HEK293T (cell line): ENCODE measurements at regions not wholly inside any gene's neighbourhood (a gene's known extent, or its start where the extent isn't known, plus 50 kb on each side); places are given as distances from the start of the nearest gene placed in this dataset.

Experiments used
- CTCF ChIA-PET: fragments of 350-600 bp; formaldehyde crosslinking; extraction: SDS; loops from one replicate; lab custom pipeline; 2021; ENCODE audit warnings: antibody characterized with exemption, inconsistent platforms; lab: Yijun Ruan, JAX
- POLR2A ChIA-PET: fragments of 350-600 bp; formaldehyde crosslinking; extraction: SDS; loops from one replicate; lab custom pipeline; 2020; ENCODE audit warnings: antibody characterized with exemption, inconsistent platforms; lab: Yijun Ruan, JAX
- DNase-seq: peaks from one replicate; pipeline ENCODE4 v3.0.0; 2012; ENCODE audit warnings: mixed read lengths; ENCODE audit errors: extremely low spot score
- ARNT ChIP-seq: fragments of 450-650 bp; IDR thresholded peaks from 2 replicates; pipeline ENCODE4 v1.6.1; 2017; ENCODE audit warnings: mild to moderate bottlenecking
- BHLHE40 ChIP-seq: fragments of 450-650 bp; IDR thresholded peaks from 2 replicates; pipeline ENCODE4 v1.6.1; 2016; ENCODE audit warnings: mild to moderate bottlenecking, moderate library complexity, borderline replicate concordance
- CTBP1 ChIP-seq: fragments of 450-650 bp; IDR thresholded peaks from 2 replicates; pipeline ENCODE4 v1.6.1; 2016; ENCODE audit warnings: borderline replicate concordance
- ELF4 ChIP-seq: fragments of 450-650 bp; IDR thresholded peaks from 2 replicates; pipeline ENCODE4 v1.6.1; 2017; ENCODE audit warnings: antibody characterized with exemption
- FOXA1 ChIP-seq: fragments of 450-650 bp; IDR thresholded peaks from 2 replicates; pipeline ENCODE4 v1.6.1; 2016; ENCODE audit warnings: mild to moderate bottlenecking
- FOXK2 ChIP-seq: fragments of 450-650 bp; IDR thresholded peaks from 2 replicates; pipeline ENCODE4 v1.6.1; 2016; ENCODE audit warnings: mild to moderate bottlenecking
- FOXM1 ChIP-seq: fragments of 450-650 bp; IDR thresholded peaks from 2 replicates; pipeline ENCODE4 v1.6.1; 2017; ENCODE audit warnings: mild to moderate bottlenecking, borderline replicate concordance
- HDGF ChIP-seq: fragments of 450-650 bp; IDR thresholded peaks from 2 replicates; pipeline ENCODE4 v1.6.1; 2017; ENCODE audit warnings: antibody characterized with exemption, borderline replicate concordance
- L3MBTL2 ChIP-seq: fragments of 450-650 bp; conservative IDR thresholded peaks from 2 replicates; pipeline ENCODE4 v1.6.1; 2016; ENCODE audit warnings: mild to moderate bottlenecking
- LEF1 ChIP-seq: fragments of 450-650 bp; IDR thresholded peaks from 2 replicates; pipeline ENCODE4 v1.6.1; 2017; ENCODE audit warnings: mild to moderate bottlenecking, borderline replicate concordance
- NFRKB ChIP-seq: fragments of 450-650 bp; IDR thresholded peaks from 2 replicates; pipeline ENCODE4 v1.6.1; 2016; ENCODE audit warnings: mild to moderate bottlenecking, moderate library complexity
- SP1 ChIP-seq: fragments of 450-650 bp; IDR thresholded peaks from 2 replicates; pipeline ENCODE4 v1.6.1; 2017
- SUZ12 ChIP-seq: fragments of 450-650 bp; IDR thresholded peaks from 2 replicates; pipeline ENCODE4 v1.6.1; 2016; ENCODE audit warnings: mild to moderate bottlenecking
- TARDBP ChIP-seq: fragments of 450-650 bp; IDR thresholded peaks from 2 replicates; pipeline ENCODE4 v1.6.1; 2016
- ZNF384 ChIP-seq: fragments of 450-650 bp; IDR thresholded peaks from 2 replicates; pipeline ENCODE4 v1.6.1; 2016
- TF ChIP-seq, protein P1 (sequence below): fragments of 450-650 bp; IDR thresholded peaks from 2 replicates; pipeline ENCODE4 v1.6.1; 2016

DNA sequence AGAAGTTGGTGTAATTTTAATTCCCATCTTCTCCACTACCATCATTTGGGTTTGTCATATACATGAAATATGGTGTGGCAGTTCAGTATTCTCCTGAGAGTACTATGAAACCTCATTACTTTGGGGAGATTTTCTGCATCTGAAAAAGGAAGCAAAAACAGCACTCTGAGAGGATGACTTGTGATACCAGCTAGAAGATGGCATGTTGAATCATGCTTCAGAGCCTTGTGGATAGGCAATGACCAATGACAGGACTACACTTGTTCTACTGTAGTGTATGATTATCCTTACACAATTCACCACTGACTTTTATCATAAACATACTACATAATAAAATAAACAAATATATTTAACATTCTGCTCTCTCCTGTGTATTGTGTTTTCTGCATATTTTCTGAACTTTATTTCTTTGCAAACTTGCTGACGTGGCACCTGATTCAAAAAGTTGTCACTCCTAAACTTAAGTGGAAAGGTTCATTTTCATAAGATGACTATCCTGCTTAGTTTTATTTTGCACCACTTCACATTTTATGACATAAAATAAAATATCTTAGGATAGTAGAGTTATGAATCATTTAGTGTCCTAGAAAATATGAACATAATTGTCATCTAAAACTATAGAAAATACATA is 991.3 kb downstream of the FSTL5 start:
- TF ChIP-seq NFRKB (no peak), TARDBP (no peak), FOXA1 (no peak), SUZ12 (no peak), LEF1 (no peak), BHLHE40 (no peak), ZNF384 (no peak), CTBP1 (no peak), FOXM1 (no peak), ARNT (no peak), L3MBTL2 (no peak)
- ChIA-PET CTCF (no interaction called here), POLR2A (no interaction called here)

DNA sequence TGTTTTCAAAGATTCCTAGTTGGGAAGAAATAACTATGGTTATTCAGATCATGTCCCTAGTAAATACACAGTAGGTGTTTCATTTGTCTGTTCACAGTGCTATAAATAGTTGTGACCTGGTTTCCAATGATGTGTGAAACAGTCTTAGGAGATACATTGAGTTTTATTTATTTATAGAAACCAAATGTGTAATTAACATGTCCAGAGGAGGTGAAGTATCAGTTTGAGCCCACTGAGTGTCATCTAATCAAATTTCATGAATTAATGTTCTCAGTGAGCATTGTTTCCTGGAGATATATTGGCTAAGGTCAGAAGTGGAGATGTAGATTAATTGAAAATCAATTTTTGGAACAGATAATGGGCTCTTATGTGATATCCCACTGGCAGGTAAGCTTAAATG is 996.3 kb downstream of the FSTL5 start:
- ChIA-PET CTCF (no interaction called here), POLR2A (no interaction called here)
- TF ChIP-seq SP1: no peak
- TF ChIP-seq BHLHE40: no peak
- TF ChIP-seq ARNT: no peak
- no peak for TF ChIP-seq ZNF384
- TF ChIP-seq FOXA1: no peak
- no peak for TF ChIP-seq FOXK2
- TF ChIP-seq L3MBTL2: no peak
- no peak for TF ChIP-seq NFRKB
- DNase-seq: no peak

More for the DNA sequence above, 991.3 kb downstream of the FSTL5 start:
- DNase-seq: no peak

DNA sequence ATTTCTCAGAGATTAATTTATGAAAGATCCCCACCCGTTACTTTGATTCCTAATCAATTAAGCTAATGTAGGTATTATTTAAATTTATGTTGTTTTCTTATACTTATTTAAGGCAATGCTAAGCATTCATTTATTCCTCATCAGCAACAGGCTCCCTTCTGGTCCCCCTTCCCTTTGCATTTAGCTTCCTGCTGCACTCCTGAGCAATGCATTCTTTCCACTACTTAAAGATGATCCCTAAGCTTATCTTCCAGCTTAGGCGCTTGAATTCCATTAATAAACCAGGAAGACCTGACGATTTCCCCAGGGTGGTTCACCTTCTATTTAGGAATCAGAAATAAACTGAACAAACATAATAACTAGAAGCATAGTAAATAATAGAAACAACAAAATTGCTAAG is 1003.1 kb downstream of the FSTL5 start:
- no peak for DNase-seq
- TF ChIP-seq SP1: no peak
- TF ChIP-seq CTBP1: no peak
- CTCF ChIA-PET: interaction anchor here (0.6 kb wide), 1 partner anchor 114 kb away, joined by 3 read pairs; no protein-coding TSS in a partner anchor
- POLR2A ChIA-PET: no interaction called here

DNA sequence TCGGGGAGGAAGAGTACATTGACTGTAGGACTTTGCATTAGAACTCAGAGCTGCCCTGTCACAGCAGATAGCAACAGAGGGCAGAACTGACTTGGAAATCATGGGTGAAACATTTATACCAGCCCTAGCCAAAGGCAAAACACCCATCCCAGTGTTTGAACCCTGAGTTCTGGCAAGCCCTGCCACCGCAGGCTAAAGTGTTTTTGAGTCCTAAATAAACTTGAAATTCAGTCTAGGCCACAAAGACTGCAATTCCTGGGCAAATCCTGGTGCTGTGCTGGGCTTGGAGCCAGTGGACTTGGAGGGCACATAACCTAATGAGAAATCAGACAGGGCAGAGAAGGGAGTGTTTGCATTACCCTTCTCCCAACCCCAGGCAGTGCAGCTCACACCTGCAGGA is 1015.7 kb downstream of the FSTL5 start:
- ChIA-PET POLR2A (no interaction called here), CTCF (no interaction called here)
- no peak for TF ChIP-seq ELF4
- TF ChIP-seq, protein P1, sequence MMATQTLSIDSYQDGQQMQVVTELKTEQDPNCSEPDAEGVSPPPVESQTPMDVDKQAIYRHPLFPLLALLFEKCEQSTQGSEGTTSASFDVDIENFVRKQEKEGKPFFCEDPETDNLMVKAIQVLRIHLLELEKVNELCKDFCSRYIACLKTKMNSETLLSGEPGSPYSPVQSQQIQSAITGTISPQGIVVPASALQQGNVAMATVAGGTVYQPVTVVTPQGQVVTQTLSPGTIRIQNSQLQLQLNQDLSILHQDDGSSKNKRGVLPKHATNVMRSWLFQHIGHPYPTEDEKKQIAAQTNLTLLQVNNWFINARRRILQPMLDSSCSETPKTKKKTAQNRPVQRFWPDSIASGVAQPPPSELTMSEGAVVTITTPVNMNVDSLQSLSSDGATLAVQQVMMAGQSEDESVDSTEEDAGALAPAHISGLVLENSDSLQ: no peak
- no peak for TF ChIP-seq FOXM1
- no peak for TF ChIP-seq ZNF384
- no peak for TF ChIP-seq L3MBTL2
- no peak for TF ChIP-seq BHLHE40
- TF ChIP-seq LEF1: no peak
- no peak for TF ChIP-seq FOXK2
- no peak for TF ChIP-seq HDGF
- no peak for TF ChIP-seq FOXA1
- no peak for TF ChIP-seq CTBP1
- no peak for TF ChIP-seq SUZ12
- no peak for TF ChIP-seq ARNT
- TF ChIP-seq TARDBP: no peak
- TF ChIP-seq NFRKB: no peak
- no peak for TF ChIP-seq SP1
- DNase-seq: no peak

DNA sequence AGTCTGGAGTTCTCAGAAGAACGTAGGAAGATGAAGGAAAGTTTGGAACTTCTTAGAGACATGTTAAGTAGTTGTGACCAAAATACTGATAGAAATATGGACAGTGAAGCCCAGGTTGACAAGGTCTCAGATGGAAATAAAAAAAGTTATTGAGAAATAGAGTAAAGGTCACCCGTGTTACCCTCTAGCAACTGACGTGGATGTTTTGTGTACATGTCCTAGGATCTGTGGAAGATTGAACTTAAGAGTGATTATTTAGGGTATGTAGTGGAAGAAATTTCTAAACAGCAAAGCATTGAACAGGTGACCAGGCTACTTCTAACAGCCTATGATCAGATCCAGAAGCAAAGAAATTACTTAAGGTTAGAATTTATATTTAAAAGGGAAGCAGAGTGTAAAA is 1020.4 kb downstream of the FSTL5 start:
- POLR2A ChIA-PET: no interaction called here

DNA sequence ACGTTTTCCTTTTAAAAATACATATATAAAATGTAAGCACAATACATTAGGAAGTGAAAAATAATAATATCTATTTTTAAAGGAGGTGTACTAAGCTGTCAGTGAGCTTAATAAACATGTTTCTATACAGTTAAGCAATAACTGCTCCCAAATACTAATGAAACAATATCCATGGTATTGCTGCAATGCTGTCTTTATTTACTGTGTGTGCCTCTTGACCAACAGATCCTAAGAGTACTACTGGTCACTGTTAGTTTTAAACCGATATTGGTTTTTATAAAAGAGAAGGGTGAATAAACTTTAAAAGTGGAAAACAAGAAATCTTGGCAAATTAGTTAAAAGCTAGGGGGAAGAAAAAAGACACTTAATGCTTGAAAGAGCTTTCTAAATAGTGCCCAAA is 1029.0 kb downstream of the FSTL5 start:
- TF ChIP-seq ELF4 (no peak), L3MBTL2 (no peak), FOXM1 (no peak), CTBP1 (no peak), BHLHE40 (no peak), TARDBP (no peak), LEF1 (no peak), SP1 (no peak), SUZ12 (no peak), FOXK2 (no peak), ARNT (no peak), FOXA1 (no peak), ZNF384 (no peak), NFRKB (no peak), HDGF (no peak)
- TF ChIP-seq, protein P1: no peak
- POLR2A ChIA-PET: no interaction called here
- DNase-seq: no peak
- CTCF ChIA-PET: no interaction called here

More for the DNA sequence above, 1020.4 kb downstream of the FSTL5 start:
- no peak for DNase-seq
- TF ChIP-seq FOXA1: no peak
- TF ChIP-seq L3MBTL2: no peak
- no peak for TF ChIP-seq CTBP1
- no peak for TF ChIP-seq SUZ12
- no peak for TF ChIP-seq HDGF
- TF ChIP-seq ARNT: no peak
- TF ChIP-seq, protein P1: no peak
- no peak for TF ChIP-seq ELF4
- CTCF ChIA-PET: no interaction called here
